ENCODE measurements at regions not wholly inside any gene's neighbourhood (a gene's known extent, or its start where the extent isn't known, plus 50 kb on each side); places are given as distances from the start of the nearest gene placed in this dataset.

DNA sequence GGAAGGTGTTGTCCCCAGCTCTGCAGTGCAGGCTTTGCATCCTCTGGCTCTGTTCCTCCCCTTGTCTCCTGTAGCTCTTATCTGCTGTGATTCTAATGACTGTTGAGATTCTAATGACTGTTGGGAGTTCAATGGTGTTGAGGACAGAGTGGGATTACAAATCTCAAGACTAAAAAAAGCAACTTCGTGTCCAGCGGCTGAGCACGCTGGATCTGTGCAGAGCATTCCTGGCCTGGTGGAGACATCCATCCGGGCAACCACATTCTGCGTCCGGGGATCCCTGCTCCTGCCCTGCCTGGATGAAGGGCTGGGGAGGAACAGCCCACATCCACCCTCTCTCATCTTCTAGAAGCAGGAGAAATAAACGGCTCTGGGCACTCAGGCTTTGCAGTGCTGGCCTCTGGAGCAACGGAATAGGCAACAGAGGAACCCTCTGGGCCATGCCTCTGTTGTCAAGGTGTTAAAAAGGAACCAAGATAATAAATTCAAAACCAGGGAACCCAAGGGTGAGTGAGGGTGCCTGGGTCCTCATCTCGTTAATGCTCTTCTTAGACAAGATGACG lies 106.7 kb upstream of the ASB18 start:
- TF ChIP-seq CTCF (IDR thresholded peaks at IDR 0.05) (no peak), POLR2A (IDR thresholded peaks at IDR 0.05) (no peak)

Data from uterus (tissue), 2 donors.